ENCODE measurements at regions not wholly inside any gene's neighbourhood (a gene's known extent, or its start where the extent isn't known, plus 50 kb on each side); places are given as distances from the start of the nearest gene placed in this dataset.

- no peaks in the 10 kb centered on the region for H3K27me3 ChIP-seq (ENCODE audit: control insufficient read depth, insufficient read depth, low read length)
- no peak overlapping the region for H3K4me3 ChIP-seq (ENCODE audit: low read length in 3 of 3)
- H3K27ac ChIP-seq (ENCODE audit: low read depth in 2 of 2, low read length in 2 of 2): no peak overlapping the region
- H3K9ac ChIP-seq (ENCODE audit: low read length in 3 of 3): no peak overlapping the region
- TF ChIP-seq, protein P1, sequence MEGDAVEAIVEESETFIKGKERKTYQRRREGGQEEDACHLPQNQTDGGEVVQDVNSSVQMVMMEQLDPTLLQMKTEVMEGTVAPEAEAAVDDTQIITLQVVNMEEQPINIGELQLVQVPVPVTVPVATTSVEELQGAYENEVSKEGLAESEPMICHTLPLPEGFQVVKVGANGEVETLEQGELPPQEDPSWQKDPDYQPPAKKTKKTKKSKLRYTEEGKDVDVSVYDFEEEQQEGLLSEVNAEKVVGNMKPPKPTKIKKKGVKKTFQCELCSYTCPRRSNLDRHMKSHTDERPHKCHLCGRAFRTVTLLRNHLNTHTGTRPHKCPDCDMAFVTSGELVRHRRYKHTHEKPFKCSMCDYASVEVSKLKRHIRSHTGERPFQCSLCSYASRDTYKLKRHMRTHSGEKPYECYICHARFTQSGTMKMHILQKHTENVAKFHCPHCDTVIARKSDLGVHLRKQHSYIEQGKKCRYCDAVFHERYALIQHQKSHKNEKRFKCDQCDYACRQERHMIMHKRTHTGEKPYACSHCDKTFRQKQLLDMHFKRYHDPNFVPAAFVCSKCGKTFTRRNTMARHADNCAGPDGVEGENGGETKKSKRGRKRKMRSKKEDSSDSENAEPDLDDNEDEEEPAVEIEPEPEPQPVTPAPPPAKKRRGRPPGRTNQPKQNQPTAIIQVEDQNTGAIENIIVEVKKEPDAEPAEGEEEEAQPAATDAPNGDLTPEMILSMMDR (IDR thresholded peaks at IDR 0.05; ENCODE audit: borderline replicate concordance, extremely low read depth, insufficient read depth): no peak
- no peaks in the 10 kb centered on the region for H3K9me3 ChIP-seq (ENCODE audit: control insufficient read depth in 2 of 3, insufficient read depth in 1 of 3, low read length in 3 of 3)
- DNase-seq (no peak), FAIRE-seq (no peak)
- intact Hi-C loops (cut with DNase I): no loop called here
- H3K4me1 ChIP-seq (ENCODE audit: control insufficient read depth in 2 of 3, insufficient read depth in 2 of 3, low read depth in 1 of 3, low read length in 3 of 3): no peaks in the 10 kb centered on the region
- H3K36me3 ChIP-seq (ENCODE audit: control insufficient read depth in 2 of 3, insufficient read depth in 3 of 3, low read length in 3 of 3): no peaks in the 10 kb centered on the region
These were observed 196.1 kb upstream of the CAMK1G start for GRCh38 chr1:209387271-209387968.

- TF ChIP-seq, protein P1 (IDR thresholded peaks at IDR 0.05; ENCODE audit: borderline replicate concordance, extremely low read depth, insufficient read depth): no peak
- no peaks in the 10 kb centered on the region for H3K4me1 ChIP-seq (ENCODE audit: control insufficient read depth in 2 of 3, insufficient read depth in 2 of 3, low read depth in 1 of 3, low read length in 3 of 3)
- no peak overlapping the region for H3K4me3 ChIP-seq (ENCODE audit: low read length in 3 of 3)
- H3K27me3 ChIP-seq (ENCODE audit: control insufficient read depth, insufficient read depth, low read length): no peaks in the 10 kb centered on the region
- no peak overlapping the region for H3K9ac ChIP-seq (ENCODE audit: low read length in 3 of 3)
- FAIRE-seq (no peak), DNase-seq (no peak)
- H3K9me3 ChIP-seq (ENCODE audit: control insufficient read depth in 2 of 3, insufficient read depth in 1 of 3, low read length in 3 of 3): no peaks in the 10 kb centered on the region
- H3K27ac ChIP-seq (ENCODE audit: low read depth in 2 of 2, low read length in 2 of 2): no peak overlapping the region
- intact Hi-C loops (cut with DNase I): no loop called here
- H3K36me3 ChIP-seq (ENCODE audit: control insufficient read depth in 2 of 3, insufficient read depth in 3 of 3, low read length in 3 of 3): no peaks in the 10 kb centered on the region
These were observed 195.6 kb upstream of the CAMK1G start for GRCh38 chr1:209387969-209388329.

GRCh38 chr1:209388358-209388757 lies 195.2 kb upstream of the CAMK1G start:
- DNase-seq (no peak), FAIRE-seq (no peak)
- Histone ChIP-seq H3K27me3 (ENCODE audit: control insufficient read depth, insufficient read depth, low read length) (no peaks in the 10 kb centered on the region), H3K4me3 (ENCODE audit: low read length in 3 of 3) (no peak overlapping the region), H3K27ac (ENCODE audit: low read depth in 2 of 2, low read length in 2 of 2) (no peak overlapping the region), H3K9ac (ENCODE audit: low read length in 3 of 3) (no peak overlapping the region), H3K4me1 (ENCODE audit: control insufficient read depth in 2 of 3, insufficient read depth in 2 of 3, low read depth in 1 of 3, low read length in 3 of 3) (no peaks in the 10 kb centered on the region), H3K36me3 (ENCODE audit: control insufficient read depth in 2 of 3, insufficient read depth in 3 of 3, low read length in 3 of 3) (no peaks in the 10 kb centered on the region), H3K9me3 (ENCODE audit: control insufficient read depth in 2 of 3, insufficient read depth in 1 of 3, low read length in 3 of 3) (no peaks in the 10 kb centered on the region)
- TF ChIP-seq, protein P1 (IDR thresholded peaks at IDR 0.05; ENCODE audit: borderline replicate concordance, extremely low read depth, insufficient read depth): no peak
- intact Hi-C loops (cut with DNase I): no loop called here

- Histone ChIP-seq H3K36me3 (ENCODE audit: control insufficient read depth in 2 of 3, insufficient read depth in 3 of 3, low read length in 3 of 3) (no peaks in the 10 kb centered on the region), H3K4me1 (ENCODE audit: control insufficient read depth in 2 of 3, insufficient read depth in 2 of 3, low read depth in 1 of 3, low read length in 3 of 3) (no peaks in the 10 kb centered on the region), H3K9me3 (ENCODE audit: control insufficient read depth in 2 of 3, insufficient read depth in 1 of 3, low read length in 3 of 3) (no peaks in the 10 kb centered on the region), H3K9ac (ENCODE audit: low read length in 3 of 3) (no peak overlapping the region), H3K27ac (ENCODE audit: low read depth in 2 of 2, low read length in 2 of 2) (no peak overlapping the region), H3K27me3 (ENCODE audit: control insufficient read depth, insufficient read depth, low read length) (no peaks in the 10 kb centered on the region), H3K4me3 (ENCODE audit: low read length in 3 of 3) (no peak overlapping the region)
- intact Hi-C loops (cut with DNase I): no loop called here
- no peak for DNase-seq
- no peak for FAIRE-seq
- TF ChIP-seq, protein P1 (IDR thresholded peaks at IDR 0.05; ENCODE audit: borderline replicate concordance, extremely low read depth, insufficient read depth): no peak
These were observed 194.3 kb upstream of the CAMK1G start for GRCh38 chr1:209389258-209389657.
